Stimulated activated CD4-positive, alpha-beta T cell treated with anti-CD3 and anti-CD28 coated beads, Interleukin-1b, Interleukin-23, amount 100 ng/mL, for 4 hours (primary cell): ENCODE measurements at regions not wholly inside any gene's neighbourhood (a gene's known extent, or its start where the extent isn't known, plus 50 kb on each side); places are given as distances from the start of the nearest gene placed in this dataset.
"Not testable (repeated sequence)": the region's sequence is repeated elsewhere in the genome, so short reads cannot be mapped to it uniquely, and the experiment has no call there.

Source experiments
- DNase-seq, 2 donors: peaks; one replicate each; pipeline ENCODE4 v3.0.0-alpha.2; 2020; ENCODE audit warnings: low read depth in 2 of 2

- DNase-seq = no peak
Measured at GRCh38 chr11:122604621-122605020, 50.9 kb upstream of the UBASH3B start.

- DNase-seq = no peak
Measured at GRCh38 chr11:122601141-122602125, 54.1 kb upstream of the UBASH3B start.

- no peak for DNase-seq
Measured at GRCh38 chr11:122600290-122600689, 55.2 kb upstream of the UBASH3B start.

- no peak for DNase-seq
Measured at GRCh38 chr11:122599434-122599833, 56.1 kb upstream of the UBASH3B start.

- DNase-seq = no peak
Measured at GRCh38 chr11:122598971-122599370, 56.6 kb upstream of the UBASH3B start.

- no peak for DNase-seq
Measured at GRCh38 chr11:122597511-122597910, 58.0 kb upstream of the UBASH3B start.

- DNase-seq = no peak
Measured at GRCh38 chr11:122594986-122595645, 60.4 kb upstream of the UBASH3B start.

GRCh38 chr11:122593473-122594420 lies 61.8 kb upstream of the UBASH3B start:
- DNase-seq = no peak

GRCh38 chr11:122592641-122593040 lies 62.9 kb upstream of the UBASH3B start:
- no peak for DNase-seq

- DNase-seq = no peak
Measured at GRCh38 chr11:122584670-122585069, 70.9 kb upstream of the UBASH3B start.

GRCh38 chr11:122580071-122580470 lies 75.5 kb upstream of the UBASH3B start:
- DNase-seq = not testable (repeated sequence)

- no peak for DNase-seq
Measured at GRCh38 chr11:122578171-122578825, 77.2 kb upstream of the UBASH3B start.

GRCh38 chr11:122572592-122572991 lies 82.9 kb upstream of the UBASH3B start:
- no peak for DNase-seq

- DNase-seq = no peak
Measured at GRCh38 chr11:122563761-122564160, 91.8 kb upstream of the UBASH3B start.

- no peak for DNase-seq
Measured at GRCh38 chr11:122559734-122560382, 95.7 kb upstream of the UBASH3B start.

- DNase-seq = not testable (repeated sequence)
Measured at GRCh38 chr11:122559218-122559617, 96.3 kb upstream of the UBASH3B start.

- DNase-seq = not testable (repeated sequence)
Measured at GRCh38 chr11:122557163-122557562, 98.4 kb upstream of the UBASH3B start.

GRCh38 chr11:122556605-122557004 lies 98.9 kb upstream of the UBASH3B start:
- DNase-seq = peak in 1 of 2 donors; percentile 14

- DNase-seq = no peak
Measured at GRCh38 chr11:122538060-122538459, 117.5 kb upstream of the UBASH3B start.

GRCh38 chr11:122524898-122525297 lies 130.6 kb upstream of the UBASH3B start:
- DNase-seq = no peak
